GM19023 (cell line): ENCODE measurements at regions not wholly inside any gene's neighbourhood (a gene's known extent, or its start where the extent isn't known, plus 50 kb on each side); places are given as distances from the start of the nearest gene placed in this dataset.

Experiments used
- ATAC-seq: cut with Tn5 transposase; IDR thresholded peaks from one replicate; pipeline ENCODE4 v1.9.1; 2021; ENCODE audit warnings: mild to moderate bottlenecking, moderate library complexity; ENCODE audit not compliant: unreplicated experiment

GRCh38 chr6:21420146-21420878 is 173.2 kb upstream of the SOX4 start:
- ATAC-seq: no peak

GRCh38 chr6:21420926-21421325 is 172.6 kb upstream of the SOX4 start:
- ATAC-seq: no peak

DNA sequence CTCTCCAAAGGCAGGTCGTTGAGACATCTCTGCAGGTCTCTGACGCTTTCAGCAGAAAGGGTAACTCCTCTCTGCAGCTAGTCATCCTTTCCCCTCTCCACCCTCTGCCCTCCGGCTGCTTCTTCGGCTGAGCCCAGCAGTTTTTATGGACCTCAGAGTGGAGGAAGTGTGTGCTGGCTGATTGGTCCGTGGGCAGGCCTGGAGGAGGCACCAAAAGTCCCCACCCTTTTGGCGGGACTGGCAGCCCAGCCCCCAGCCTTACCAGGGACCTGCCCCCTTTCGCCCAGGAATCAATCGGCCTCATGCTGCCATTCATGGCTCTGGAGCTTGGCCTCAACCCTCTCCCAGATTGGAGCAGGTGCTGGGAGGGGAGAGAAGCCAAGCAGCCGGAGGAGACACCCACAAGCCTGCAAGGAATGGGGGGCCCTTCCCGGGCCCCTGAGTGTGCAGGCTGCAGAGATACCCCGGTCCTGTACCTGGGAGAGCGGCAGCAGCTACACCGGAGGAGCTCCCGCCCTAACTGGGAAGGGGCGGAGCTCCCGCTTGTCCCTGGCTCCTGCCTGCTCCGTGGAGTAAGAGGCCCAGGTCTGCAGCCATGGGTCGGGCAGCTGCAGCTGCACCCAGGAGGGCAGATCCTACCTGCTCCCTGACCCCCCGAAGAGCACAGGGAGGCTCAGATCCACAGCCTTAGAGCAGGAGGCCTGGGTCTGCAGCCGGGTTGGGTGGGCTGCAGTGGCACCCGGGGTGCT is 170.3 kb upstream of the SOX4 start:
- ATAC-seq: no peak

DNA sequence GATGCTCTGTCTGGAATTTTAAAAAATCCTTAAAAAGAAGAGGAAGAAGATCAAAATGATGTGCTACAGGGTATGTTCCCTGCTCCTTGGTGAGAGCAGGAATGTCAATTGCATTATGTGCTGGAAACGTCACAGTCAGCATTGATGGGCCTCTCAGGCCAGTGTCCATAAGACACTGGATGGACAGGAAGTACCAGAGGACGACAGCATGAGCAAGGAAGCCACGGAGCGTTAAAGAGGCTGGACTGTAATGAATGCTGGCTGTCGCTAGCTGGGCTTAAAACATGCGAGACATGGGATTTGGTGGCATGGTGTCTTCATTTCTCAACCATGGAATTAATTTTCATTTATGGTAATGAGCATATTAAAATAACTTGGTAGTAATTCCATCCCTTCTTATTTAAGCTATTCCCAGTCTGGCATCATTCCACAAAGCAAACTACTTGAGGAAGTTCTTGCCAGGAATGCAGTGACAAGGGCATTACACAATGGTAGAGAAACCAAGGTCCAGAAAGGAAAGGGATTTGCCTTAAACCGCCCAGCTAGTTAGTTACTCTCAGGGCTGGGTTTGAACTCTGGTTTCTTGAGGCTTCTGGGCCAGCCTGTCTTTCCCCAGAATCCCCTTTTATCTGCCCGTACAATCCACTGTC is 166.6 kb upstream of the SOX4 start:
- ATAC-seq: no peak

- no peak for ATAC-seq
Observed at GRCh38 chr6:21429291-21429690, 164.3 kb upstream of the SOX4 start.

DNA sequence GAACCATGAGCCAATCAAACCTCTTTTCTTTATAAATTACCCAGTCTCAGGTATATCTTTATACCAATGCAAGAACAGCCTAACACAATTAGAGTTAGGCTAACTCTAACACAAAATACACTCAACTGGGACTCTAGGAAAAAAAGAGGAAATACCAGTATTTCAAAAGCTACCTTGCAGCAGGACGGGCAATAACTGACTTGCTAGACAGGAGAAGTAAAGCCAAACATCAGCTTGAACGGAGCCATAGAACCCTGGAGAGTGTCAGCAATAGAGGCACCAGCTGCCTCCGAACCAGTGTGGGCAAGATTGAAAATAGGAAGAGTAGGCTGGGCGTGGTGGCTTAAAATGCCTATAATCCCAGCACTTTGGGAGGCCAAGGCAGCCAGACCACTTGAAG is 162.0 kb upstream of the SOX4 start:
- ATAC-seq: no peak

DNA sequence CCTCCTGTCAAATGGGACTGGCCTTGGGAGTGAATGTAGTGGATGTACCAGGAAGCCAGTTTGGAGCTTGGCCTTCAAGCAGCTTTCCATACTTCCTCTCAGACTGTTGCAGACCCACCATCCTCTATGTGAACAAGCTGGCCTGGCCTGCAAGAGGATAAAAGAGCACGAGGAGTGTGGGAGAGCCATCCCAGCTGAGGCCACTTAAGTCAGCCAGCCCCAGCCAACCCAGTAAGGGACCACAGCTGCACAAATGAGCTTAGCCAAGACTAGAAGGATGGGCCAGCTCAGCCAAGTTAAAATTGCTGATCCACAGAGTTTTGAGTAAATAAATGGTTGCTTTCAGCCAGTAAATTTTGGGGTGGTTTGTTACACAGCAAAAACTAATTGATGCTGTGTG is 156.9 kb upstream of the SOX4 start:
- no peak for ATAC-seq

DNA sequence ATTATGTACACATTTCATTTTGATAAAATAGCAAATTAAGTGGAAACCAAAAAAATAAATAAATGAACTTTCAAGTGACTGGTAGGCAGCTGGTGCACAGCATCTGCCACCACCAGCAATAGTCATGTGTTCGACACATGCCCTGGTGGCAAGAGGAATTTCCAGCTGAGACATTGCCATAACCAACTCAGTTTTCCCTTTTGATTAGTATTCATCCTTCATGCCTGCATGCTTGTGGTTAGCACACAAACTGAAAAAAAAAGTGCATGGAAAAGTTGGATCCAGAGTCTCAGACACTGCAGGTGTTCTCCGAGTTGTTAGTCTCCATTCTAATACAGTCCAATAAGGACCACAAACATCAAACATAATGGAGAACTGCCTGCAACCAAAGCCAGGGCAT is 156.0 kb upstream of the SOX4 start:
- ATAC-seq: no peak

GRCh38 chr6:21438237-21438985 is 155.1 kb upstream of the SOX4 start:
- peak; percentile 97 for ATAC-seq

GRCh38 chr6:21438986-21439352 is 154.6 kb upstream of the SOX4 start:
- ATAC-seq: peak; percentile 35

DNA sequence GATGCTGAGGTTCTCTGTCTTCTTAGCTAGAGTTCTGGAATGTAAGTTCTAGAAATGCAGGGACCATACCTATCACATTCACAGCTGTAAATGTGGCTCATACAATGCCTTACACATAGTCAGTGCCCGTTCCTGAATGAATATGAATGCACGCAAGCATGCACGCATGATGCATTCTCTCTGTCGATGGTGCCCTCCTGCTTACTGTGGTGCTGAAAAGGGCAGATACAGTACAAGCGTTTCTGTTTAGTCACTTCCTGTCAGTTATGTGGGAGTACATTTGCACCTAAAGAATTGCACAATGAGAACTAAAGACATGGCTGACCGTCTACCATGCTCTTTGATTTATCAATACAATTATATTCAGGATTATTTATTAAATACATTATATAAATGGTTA is 152.2 kb upstream of the SOX4 start:
- no peak for ATAC-seq

GRCh38 chr6:21442874-21443273 is 150.7 kb upstream of the SOX4 start:
- no peak for ATAC-seq

DNA sequence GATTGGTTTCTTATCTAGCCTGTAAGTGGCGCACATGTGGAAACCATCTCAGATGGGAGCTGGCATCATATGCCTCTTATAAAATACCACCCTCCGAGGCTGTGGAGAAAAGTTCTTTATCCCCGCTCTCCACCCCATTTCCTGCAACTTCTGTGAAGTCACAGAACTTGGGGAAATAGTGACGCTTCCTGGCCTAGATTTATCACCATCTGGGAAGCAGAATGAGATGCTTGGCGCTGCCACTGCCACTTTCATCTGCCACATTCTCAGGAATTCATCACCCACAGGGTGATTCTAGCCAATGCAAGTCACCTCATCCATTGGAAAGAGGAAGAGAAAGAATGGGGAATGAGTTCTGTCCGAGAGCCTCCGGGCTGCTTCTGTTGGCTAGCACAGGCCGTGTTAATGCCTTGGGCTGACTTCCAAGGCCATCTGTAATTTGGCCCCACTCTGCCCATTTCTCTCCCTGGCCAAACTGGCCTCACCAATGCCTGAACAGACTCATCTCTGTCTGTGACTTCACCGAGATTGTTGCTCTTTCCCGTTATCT is 148.8 kb upstream of the SOX4 start:
- no peak for ATAC-seq

- ATAC-seq: no peak
Observed at GRCh38 chr6:21447987-21448386, 145.6 kb upstream of the SOX4 start.

DNA sequence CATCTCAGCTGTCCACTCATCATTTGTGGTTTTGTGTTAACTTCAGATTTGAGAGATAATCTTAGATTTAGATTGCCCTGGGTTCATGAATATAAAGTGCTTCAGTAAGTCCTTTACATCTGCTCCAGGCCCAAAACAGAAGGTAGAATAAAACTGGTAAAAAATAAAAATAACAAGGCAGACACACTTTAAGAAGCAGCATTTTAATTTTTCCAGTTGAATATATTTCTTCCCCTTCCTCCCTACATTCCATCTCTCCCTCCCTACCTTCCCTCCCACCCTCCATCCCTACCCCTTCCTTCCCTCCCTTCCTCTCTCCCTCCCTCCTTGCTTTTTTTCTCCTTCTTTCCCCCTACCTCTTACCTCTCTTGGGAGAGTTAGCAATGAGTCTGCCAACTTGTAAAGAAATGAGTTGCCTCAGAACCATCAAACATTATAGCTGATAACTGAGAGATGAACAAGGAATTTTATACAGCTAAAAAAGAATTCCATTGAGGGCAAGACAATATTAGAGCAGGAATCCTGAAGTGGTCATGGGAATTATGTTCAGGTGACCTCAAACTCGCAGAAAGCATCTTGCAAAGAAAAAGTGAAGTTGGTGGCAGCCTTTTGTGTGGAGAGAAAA is 145.0 kb upstream of the SOX4 start:
- no peak for ATAC-seq

DNA sequence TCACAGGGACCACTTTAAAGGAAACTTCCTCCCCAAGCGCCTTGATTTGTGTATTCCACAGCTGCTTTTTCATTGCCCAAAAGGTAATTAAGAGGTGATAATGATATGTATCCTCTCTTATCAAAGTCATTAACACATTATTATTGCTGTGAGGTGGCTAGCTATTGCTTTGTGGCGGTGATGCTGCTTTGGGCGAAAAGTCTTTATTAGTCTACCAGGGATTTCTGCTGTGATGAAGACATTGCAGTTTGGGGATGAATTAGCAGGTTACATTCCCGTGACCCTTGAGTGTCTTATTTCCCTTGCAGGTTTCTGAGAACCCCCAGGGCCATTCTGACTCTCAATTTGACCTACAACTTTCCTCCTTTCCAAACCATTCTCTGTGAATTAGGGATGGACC is 143.4 kb upstream of the SOX4 start:
- ATAC-seq: no peak

- ATAC-seq: no peak
Observed at GRCh38 chr6:21450628-21451027, 142.9 kb upstream of the SOX4 start.

DNA sequence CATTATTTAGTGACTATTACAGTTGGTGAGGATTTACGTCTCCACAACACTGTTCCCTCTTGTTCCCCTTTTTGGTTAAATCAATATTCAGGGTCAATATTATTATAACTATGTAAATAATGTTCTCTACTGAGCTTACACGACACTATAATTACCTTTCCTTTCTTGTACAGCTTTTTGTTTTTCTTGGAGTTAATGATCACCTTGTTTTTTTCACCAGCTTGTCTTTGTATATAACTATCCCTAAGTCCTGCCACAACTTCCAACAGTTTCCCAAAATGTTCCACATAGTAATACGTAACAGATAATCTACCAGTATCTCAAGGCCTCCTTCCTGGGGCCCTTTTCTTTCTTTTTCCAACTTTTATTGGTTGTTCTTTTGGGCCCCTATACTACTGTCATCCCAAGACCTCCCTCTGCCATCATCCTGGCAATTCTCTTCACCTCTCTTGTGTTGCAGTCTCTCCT is 142.0 kb upstream of the SOX4 start:
- no peak for ATAC-seq

GRCh38 chr6:21454262-21454661 is 139.3 kb upstream of the SOX4 start:
- no peak for ATAC-seq

- ATAC-seq: no peak
Observed at GRCh38 chr6:21455071-21455470, 138.5 kb upstream of the SOX4 start.

DNA sequence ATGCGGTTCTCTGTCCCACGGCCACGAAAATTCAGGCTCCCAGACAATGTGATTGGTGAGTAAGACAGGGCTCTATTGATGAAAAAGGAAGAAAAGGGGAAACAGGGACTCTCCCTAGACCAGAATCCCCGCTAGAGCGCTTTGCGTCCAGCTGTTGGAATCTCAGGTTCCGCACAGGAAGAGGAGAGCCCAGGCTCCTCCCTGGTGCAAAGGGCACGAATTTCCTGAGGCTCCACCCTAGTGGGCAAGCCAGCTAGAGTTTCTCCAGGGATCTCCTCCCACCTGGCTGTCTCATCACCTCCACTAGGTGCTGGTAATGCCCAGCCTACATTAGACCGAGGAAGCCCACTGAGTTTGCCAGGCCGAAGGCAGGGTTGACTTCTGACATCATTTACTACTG is 135.9 kb upstream of the SOX4 start:
- ATAC-seq: no peak
